ENCODE measurements at regions not wholly inside any gene's neighbourhood (a gene's known extent, or its start where the extent isn't known, plus 50 kb on each side); places are given as distances from the start of the nearest gene placed in this dataset.

DNA sequence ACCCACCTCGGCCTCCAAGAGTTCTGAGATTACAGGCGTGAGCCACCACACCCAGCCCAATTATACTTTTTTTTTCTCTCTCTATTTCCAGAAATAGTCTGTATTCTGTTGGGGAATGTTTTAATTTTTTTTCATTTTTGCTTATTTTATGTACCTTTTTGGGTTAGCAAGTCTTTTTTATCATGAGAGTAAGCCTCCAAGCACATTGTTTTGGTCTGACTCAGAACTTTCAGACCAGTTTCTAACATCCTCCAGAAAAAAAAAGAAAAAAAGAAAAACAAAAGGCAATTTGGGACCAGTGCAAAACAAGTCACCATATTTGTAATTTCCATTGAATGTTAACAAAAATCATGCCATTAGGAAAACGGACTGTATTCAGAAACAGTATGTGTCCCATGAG, 1465.5 kb downstream of the SLITRK5 start:
- DNase-seq (no peak), ATAC-seq (no peak)
- Histone ChIP-seq H3K4me1 (no peaks in the 10 kb centered on the region), H3K9me3 (no peaks in the 10 kb centered on the region), H3K27me3 (no peaks in the 10 kb centered on the region), H3K27ac (no peak overlapping the region), H3K36me3 (no peaks in the 10 kb centered on the region), H3K4me3 (no peak overlapping the region)
- WGBS (ENCODE audit: insufficient coverage, low coverage, low lambda C conversion rate, missing lambda C conversion rate): 47% methylated on average over 3 of the region's 3 CpGs
- intact Hi-C loops (cut with DNase I): no loop called here
- no peak for TF ChIP-seq POLR2A (IDR thresholded peaks at IDR 0.05)
- TF ChIP-seq, protein P1, sequence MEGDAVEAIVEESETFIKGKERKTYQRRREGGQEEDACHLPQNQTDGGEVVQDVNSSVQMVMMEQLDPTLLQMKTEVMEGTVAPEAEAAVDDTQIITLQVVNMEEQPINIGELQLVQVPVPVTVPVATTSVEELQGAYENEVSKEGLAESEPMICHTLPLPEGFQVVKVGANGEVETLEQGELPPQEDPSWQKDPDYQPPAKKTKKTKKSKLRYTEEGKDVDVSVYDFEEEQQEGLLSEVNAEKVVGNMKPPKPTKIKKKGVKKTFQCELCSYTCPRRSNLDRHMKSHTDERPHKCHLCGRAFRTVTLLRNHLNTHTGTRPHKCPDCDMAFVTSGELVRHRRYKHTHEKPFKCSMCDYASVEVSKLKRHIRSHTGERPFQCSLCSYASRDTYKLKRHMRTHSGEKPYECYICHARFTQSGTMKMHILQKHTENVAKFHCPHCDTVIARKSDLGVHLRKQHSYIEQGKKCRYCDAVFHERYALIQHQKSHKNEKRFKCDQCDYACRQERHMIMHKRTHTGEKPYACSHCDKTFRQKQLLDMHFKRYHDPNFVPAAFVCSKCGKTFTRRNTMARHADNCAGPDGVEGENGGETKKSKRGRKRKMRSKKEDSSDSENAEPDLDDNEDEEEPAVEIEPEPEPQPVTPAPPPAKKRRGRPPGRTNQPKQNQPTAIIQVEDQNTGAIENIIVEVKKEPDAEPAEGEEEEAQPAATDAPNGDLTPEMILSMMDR (IDR thresholded peaks at IDR 0.05): no peak

DNA sequence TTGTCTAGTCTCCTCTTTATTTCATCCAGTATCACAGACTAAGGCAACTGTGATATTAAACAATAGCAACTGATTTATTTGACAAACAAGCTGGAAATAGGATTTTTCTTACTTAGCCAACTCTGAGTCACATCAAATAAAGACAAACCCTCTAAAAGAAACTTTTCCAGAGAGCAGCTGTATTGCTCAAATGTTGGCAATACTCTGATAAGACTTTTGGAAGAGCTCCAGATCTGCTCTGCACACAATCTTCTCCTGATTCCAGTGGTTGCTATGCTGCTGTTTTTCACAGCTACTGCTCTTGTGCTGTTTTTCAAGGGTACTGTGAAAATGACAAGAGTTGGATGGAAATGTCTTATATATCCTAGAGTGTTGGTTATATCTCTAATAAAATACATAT, 1479.2 kb downstream of the SLITRK5 start:
- peak in 3 of 4 donors; percentile 54 to 75 (median 69) for ATAC-seq
- no peak for TF ChIP-seq POLR2A (IDR thresholded peaks at IDR 0.05)
- TF ChIP-seq, protein P1 (IDR thresholded peaks at IDR 0.05): no peak
- intact Hi-C loops (cut with DNase I): no loop called here
- H3K27ac ChIP-seq: no peak overlapping the region
- DNase-seq: no peak
- no peaks in the 10 kb centered on the region for H3K9me3 ChIP-seq
- no peaks in the 10 kb centered on the region for H3K27me3 ChIP-seq
- no peaks in the 10 kb centered on the region for H3K36me3 ChIP-seq
- H3K4me1 ChIP-seq: no peaks in the 10 kb centered on the region
- no peak overlapping the region for H3K4me3 ChIP-seq

DNA sequence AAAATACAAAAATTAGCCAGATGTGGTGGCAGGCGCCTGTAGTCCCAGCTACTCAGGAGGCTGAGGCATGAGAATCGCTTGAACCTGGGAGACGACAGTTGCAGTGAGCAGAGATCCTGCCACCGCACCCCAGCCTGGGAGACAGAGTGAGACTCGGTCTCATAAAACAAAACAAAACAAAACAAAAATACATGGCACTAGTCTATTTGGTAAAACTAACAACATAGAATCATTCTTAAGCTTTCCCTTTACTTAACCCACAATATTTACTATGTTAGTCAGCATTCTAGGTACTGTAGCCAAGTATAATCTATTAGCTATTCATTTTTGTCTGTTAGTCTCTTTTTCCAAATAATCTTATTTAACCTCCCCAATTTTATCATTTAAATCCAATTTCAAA, 1482.8 kb downstream of the SLITRK5 start:
- TF ChIP-seq POLR2A (IDR thresholded peaks at IDR 0.05): no peak
- TF ChIP-seq, protein P1 (IDR thresholded peaks at IDR 0.05): no peak
- intact Hi-C loops (cut with DNase I): no loop called here
- Histone ChIP-seq H3K27me3 (no peaks in the 10 kb centered on the region), H3K9me3 (no peaks in the 10 kb centered on the region), H3K27ac (no peak overlapping the region), H3K36me3 (no peaks in the 10 kb centered on the region), H3K4me1 (no peaks in the 10 kb centered on the region), H3K4me3 (no peak overlapping the region)
- DNase-seq: no peak
- no peak for ATAC-seq
- 67% methylated on average over 5 of the region's 5 CpGs for WGBS (ENCODE audit: insufficient coverage, low coverage, low lambda C conversion rate, missing lambda C conversion rate)

DNA sequence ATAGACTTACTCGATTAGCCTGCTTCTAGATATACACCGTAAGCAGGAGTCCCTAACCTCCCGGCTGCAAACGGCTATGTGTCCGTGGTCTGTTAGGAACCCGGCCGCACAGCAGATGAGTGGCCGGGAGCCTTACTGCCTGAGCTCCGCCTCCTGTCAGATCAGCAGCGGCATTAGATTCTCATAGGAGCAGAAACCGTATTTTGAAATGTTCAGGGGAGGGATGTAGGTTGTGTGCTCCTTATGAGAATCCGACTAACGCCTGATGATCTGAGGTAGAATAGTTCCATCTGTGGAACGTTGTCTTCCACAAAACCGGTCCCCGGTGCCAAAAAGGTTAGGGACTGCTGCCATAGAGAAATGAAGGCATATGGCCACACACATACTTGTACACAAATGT, 1491.9 kb downstream of the SLITRK5 start:
- ATAC-seq (no peak), DNase-seq (no peak)
- Histone ChIP-seq H3K27me3 (no peaks in the 10 kb centered on the region), H3K36me3 (no peaks in the 10 kb centered on the region), H3K4me3 (no peak overlapping the region), H3K4me1 (no peaks in the 10 kb centered on the region), H3K27ac (no peak overlapping the region), H3K9me3 (no peaks in the 10 kb centered on the region)
- intact Hi-C loops (cut with DNase I): no loop called here
- no peak for TF ChIP-seq POLR2A (IDR thresholded peaks at IDR 0.05)
- TF ChIP-seq, protein P1 (IDR thresholded peaks at IDR 0.05): no peak
- WGBS (ENCODE audit: insufficient coverage, low coverage, low lambda C conversion rate, missing lambda C conversion rate): 73% methylated on average over 9 of the region's 16 CpGs

DNA sequence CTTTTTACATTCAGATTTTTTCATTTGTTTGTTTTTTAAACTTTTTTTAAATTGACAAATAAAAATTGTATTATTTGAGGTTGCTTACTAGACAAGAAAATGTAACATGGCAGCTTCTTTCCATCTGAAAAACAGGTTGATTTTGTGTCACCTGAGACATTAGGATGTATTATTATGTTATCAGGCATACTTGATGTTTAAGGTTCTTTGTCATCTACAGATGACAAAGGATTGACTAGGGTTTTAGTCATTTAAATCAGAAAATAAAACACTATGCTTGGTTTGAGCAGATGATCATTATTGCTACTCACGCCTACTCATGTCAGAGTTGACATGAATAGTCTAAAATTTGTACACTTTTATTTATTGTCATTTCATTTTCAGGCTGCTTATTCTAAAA, 1494.5 kb downstream of the SLITRK5 start:
- no peak overlapping the region for H3K27ac ChIP-seq
- H3K27me3 ChIP-seq: no peaks in the 10 kb centered on the region
- no peaks in the 10 kb centered on the region for H3K4me1 ChIP-seq
- intact Hi-C loops (cut with DNase I): no loop called here
- TF ChIP-seq, protein P1 (IDR thresholded peaks at IDR 0.05): no peak
- no peak for TF ChIP-seq POLR2A (IDR thresholded peaks at IDR 0.05)
- no peaks in the 10 kb centered on the region for H3K9me3 ChIP-seq
- DNase-seq (no peak), ATAC-seq (no peak)
- WGBS (ENCODE audit: insufficient coverage, low coverage, low lambda C conversion rate, missing lambda C conversion rate): 38% methylated on average over 1 of the region's 1 CpG
- H3K36me3 ChIP-seq: no peaks in the 10 kb centered on the region
- H3K4me3 ChIP-seq: no peak overlapping the region
